NCI-H128 (cell line): ENCODE measurements at regions not wholly inside any gene's neighbourhood (a gene's known extent, or its start where the extent isn't known, plus 50 kb on each side); places are given as distances from the start of the nearest gene placed in this dataset.
"Not testable (repeated sequence)": the region's sequence is repeated elsewhere in the genome, so short reads cannot be mapped to it uniquely, and the experiment has no call there.

Source experiments
- DNase-seq: peaks from one replicate; lab custom pipeline; 2025; ENCODE audit not compliant: unreplicated experiment; lab: John Stamatoyannopoulos, UW

- not testable (repeated sequence) for DNase-seq
These were observed 66.2 kb upstream of the PAPPA2 start for GRCh38 chr1:176396604-176397395.

- DNase-seq, result no peak
These were observed 71.4 kb upstream of the PAPPA2 start for GRCh38 chr1:176391621-176392020.

- no peak for DNase-seq
These were observed 78.1 kb upstream of the PAPPA2 start for GRCh38 chr1:176384841-176385240.

- no peak for DNase-seq
These were observed 80.8 kb upstream of the PAPPA2 start for GRCh38 chr1:176382163-176382562.

- DNase-seq, result no peak
These were observed 83.2 kb upstream of the PAPPA2 start for GRCh38 chr1:176379626-176380339.

GRCh38 chr1:176374967-176375569, 87.9 kb upstream of the PAPPA2 start:
- peak; percentile 61 for DNase-seq

GRCh38 chr1:176364236-176364905, 98.6 kb upstream of the PAPPA2 start:
- DNase-seq, result no peak

GRCh38 chr1:176349135-176349715, 113.8 kb upstream of the PAPPA2 start:
- not testable (repeated sequence) for DNase-seq

- no peak for DNase-seq
These were observed 121.3 kb upstream of the PAPPA2 start for GRCh38 chr1:176341656-176342055.

GRCh38 chr1:176338877-176339276, 124.1 kb upstream of the PAPPA2 start:
- no peak for DNase-seq

GRCh38 chr1:176330782-176331181, 123.7 kb upstream of the COP1 start:
- DNase-seq, result no peak

- DNase-seq, result no peak
These were observed 118.6 kb upstream of the COP1 start for GRCh38 chr1:176325664-176326063.

- DNase-seq, result no peak
These were observed 116.4 kb upstream of the COP1 start for GRCh38 chr1:176323472-176323871.

GRCh38 chr1:176315519-176316220, 108.6 kb upstream of the COP1 start:
- no peak for DNase-seq

- not testable (repeated sequence) for DNase-seq
These were observed 89.5 kb upstream of the COP1 start for GRCh38 chr1:176296602-176297001.

GRCh38 chr1:176285996-176286395, 78.9 kb upstream of the COP1 start:
- DNase-seq, result no peak

GRCh38 chr1:176271572-176271971, 64.5 kb upstream of the COP1 start:
- DNase-seq, result no peak
